ENCODE measurements at regions not wholly inside any gene's neighbourhood (a gene's known extent, or its start where the extent isn't known, plus 50 kb on each side); places are given as distances from the start of the nearest gene placed in this dataset.

GRCh38 chr17:15038656-15039055, 226.5 kb downstream of the PMP22 start:
- DNase-seq: no peak
- H3K4me3 Mint-ChIP-seq: no peak overlapping the region
- H3K9me3 Mint-ChIP-seq: no peaks in the 10 kb centered on the region
- H3K36me3 Mint-ChIP-seq: no peaks in the 10 kb centered on the region
- H3K27ac Mint-ChIP-seq: no peak overlapping the region
- no peaks in the 10 kb centered on the region for H3K4me1 Mint-ChIP-seq
- peaks cover 18% of the 10 kb centered on the region for H3K27me3 Mint-ChIP-seq

DNA sequence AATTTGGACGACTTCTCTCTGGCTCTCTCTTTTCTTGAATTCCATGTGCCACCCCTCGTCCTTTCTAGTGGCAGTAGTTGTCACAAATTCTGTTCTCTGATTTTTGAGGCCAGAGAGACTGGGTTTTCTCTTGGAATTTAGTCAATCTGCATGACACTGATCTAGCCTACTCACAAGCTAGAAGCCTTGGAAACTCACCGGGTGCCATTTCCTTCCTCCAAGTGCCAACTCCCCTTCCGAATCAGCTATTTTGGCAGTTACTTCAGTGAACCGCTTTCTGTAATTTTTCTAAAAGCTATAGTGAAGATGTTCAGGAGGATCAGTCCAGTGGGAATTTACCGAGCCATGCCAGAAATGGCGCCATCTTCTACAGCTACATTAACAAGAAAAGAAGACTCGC, 228.9 kb downstream of the PMP22 start:
- no peak for DNase-seq
- Mint-ChIP-seq H3K27me3 (peaks cover 15% of the 10 kb centered on the region), H3K9me3 (no peaks in the 10 kb centered on the region), H3K4me1 (no peaks in the 10 kb centered on the region), H3K36me3 (no peaks in the 10 kb centered on the region), H3K4me3 (no peak overlapping the region), H3K27ac (no peak overlapping the region)

GRCh38 chr17:15031975-15032374, 233.2 kb downstream of the PMP22 start:
- no peaks in the 10 kb centered on the region for H3K9me3 Mint-ChIP-seq
- peaks cover 12% of the 10 kb centered on the region for H3K27me3 Mint-ChIP-seq

DNA sequence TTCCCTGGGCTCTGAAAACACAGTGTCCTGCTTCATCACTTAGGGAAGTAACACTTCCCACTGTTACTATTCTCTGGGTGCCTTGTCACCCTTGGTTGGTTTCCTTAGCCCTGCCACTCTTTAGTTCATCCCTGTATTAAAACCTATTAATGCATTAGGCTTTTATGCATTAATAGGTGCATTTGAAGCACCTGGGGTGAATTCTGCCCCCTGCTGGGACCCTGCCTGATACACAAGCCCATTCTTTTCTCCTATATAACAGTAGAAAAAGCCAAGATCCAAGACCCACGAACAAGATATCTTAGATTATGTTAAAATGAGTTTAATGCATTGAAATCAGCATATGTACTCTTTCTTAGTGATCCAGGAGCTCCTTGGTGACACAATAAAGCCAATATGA, 235.7 kb downstream of the PMP22 start:
- Mint-ChIP-seq H3K4me3 (no peak overlapping the region), H3K4me1 (no peaks in the 10 kb centered on the region)

More at GRCh38 chr17:15031975-15032374, 233.2 kb downstream of the PMP22 start:
- Mint-ChIP-seq H3K36me3 (no peaks in the 10 kb centered on the region), H3K4me1 (no peaks in the 10 kb centered on the region), H3K4me3 (no peak overlapping the region), H3K27ac (no peak overlapping the region)
- no peak for DNase-seq

GRCh38 chr17:15027853-15028252, 237.3 kb downstream of the PMP22 start:
- H3K27me3 Mint-ChIP-seq: peaks cover 16% of the 10 kb centered on the region
- H3K27ac Mint-ChIP-seq: no peak overlapping the region
- DNase-seq: no peak
- no peak overlapping the region for H3K4me3 Mint-ChIP-seq
- no peaks in the 10 kb centered on the region for H3K4me1 Mint-ChIP-seq
- no peaks in the 10 kb centered on the region for H3K9me3 Mint-ChIP-seq
- no peaks in the 10 kb centered on the region for H3K36me3 Mint-ChIP-seq

More for the DNA sequence above, 235.7 kb downstream of the PMP22 start:
- Mint-ChIP-seq H3K36me3 (no peaks in the 10 kb centered on the region), H3K9me3 (no peaks in the 10 kb centered on the region), H3K27ac (no peak overlapping the region), H3K27me3 (peaks cover 16% of the 10 kb centered on the region)
- DNase-seq: no peak

- Mint-ChIP-seq H3K27me3 (peaks cover 11% of the 10 kb centered on the region), H3K27ac (no peak overlapping the region)
Measured at GRCh38 chr17:15026088-15026487, 239.0 kb downstream of the PMP22 start.

DNA sequence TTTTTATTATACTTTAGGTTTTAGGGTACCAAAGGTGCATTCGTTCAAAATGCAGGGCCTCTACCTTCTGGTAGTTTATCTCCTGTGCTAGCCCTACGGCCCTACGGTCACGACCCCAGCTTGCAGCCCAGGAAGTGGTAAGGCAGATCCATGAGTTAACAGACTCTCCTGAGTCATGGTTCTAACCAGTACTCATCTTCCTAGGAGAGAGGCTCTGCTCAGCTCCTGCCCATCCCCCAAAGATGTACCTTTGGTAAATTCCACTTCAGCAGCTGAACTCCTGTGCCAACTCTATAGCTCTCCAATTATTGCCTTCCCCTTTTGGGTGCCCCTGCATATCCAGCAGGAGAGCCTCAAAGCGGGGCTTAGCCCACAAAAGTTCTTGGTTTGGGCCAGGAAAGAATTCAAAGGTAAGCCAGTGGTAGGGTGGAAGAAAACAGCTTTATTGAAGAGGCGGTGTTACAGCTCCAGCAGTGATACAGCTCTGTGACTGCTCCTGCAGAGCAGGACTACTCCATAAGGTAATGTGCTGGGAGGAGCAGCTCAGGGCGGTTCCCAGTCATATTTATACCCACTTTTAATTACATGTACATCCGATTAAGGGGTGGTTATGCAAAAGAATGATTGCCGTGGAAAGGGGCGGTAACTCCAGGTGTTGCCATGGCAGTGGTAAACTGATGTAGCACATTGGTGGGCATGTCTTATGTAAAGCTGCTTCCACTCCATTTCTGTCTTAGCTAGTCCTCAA, 241.4 kb downstream of the PMP22 start:
- Mint-ChIP-seq H3K27ac (no peak overlapping the region), H3K36me3 (no peaks in the 10 kb centered on the region), H3K4me3 (no peak overlapping the region), H3K27me3 (peaks cover 9% of the 10 kb centered on the region), H3K9me3 (no peaks in the 10 kb centered on the region), H3K4me1 (no peaks in the 10 kb centered on the region)
- DNase-seq: no peak

More at GRCh38 chr17:15026088-15026487, 239.0 kb downstream of the PMP22 start:
- H3K4me3 Mint-ChIP-seq: no peak overlapping the region
- no peaks in the 10 kb centered on the region for H3K9me3 Mint-ChIP-seq
- no peaks in the 10 kb centered on the region for H3K4me1 Mint-ChIP-seq
- no peak for DNase-seq
- no peaks in the 10 kb centered on the region for H3K36me3 Mint-ChIP-seq

- Mint-ChIP-seq H3K27me3 (peaks cover 9% of the 10 kb centered on the region), H3K36me3 (no peaks in the 10 kb centered on the region), H3K4me3 (no peak overlapping the region), H3K27ac (no peak overlapping the region), H3K4me1 (no peaks in the 10 kb centered on the region), H3K9me3 (no peaks in the 10 kb centered on the region)
- no peak for DNase-seq
Measured at GRCh38 chr17:15019158-15019557, 246.0 kb downstream of the PMP22 start.

DNA sequence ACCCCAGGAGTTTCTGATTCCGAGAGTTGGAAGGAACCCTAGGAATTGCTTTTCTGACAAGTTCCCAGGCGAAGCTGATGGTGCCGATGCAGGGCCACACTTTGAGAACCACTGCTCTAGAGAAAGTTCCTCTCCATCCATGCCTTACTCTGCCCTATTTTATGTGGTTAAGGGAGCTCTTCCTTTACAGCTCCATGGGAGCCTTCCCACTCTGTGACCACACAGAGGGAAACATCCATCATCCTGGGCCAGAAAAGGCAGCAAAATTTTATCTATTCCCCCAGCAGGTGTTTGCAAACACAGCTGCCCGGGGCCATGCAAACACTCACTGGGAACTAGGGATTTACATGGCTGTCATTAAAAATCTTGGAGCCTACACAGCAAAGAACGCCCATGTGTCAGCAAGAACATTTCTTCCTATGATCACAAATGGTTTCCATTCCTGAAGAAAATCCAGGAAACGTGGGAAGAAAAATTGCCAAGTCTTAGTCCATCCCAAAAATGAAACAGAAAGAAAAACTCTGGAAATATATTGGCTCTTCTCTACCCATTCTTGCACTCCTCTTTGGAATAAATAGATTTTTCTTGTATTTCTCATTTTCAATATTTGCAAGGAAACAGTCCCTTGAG, 252.7 kb downstream of the PMP22 start:
- no peak for DNase-seq
- Mint-ChIP-seq H3K27ac (no peak overlapping the region), H3K36me3 (no peaks in the 10 kb centered on the region), H3K27me3 (peaks cover 18% of the 10 kb centered on the region), H3K4me3 (no peak overlapping the region), H3K4me1 (no peaks in the 10 kb centered on the region), H3K9me3 (no peaks in the 10 kb centered on the region)

GRCh38 chr17:15009087-15009486, 256.0 kb downstream of the PMP22 start:
- H3K27ac Mint-ChIP-seq: no peak overlapping the region
- no peaks in the 10 kb centered on the region for H3K4me1 Mint-ChIP-seq
- H3K9me3 Mint-ChIP-seq: no peaks in the 10 kb centered on the region
- no peak overlapping the region for H3K4me3 Mint-ChIP-seq
- H3K36me3 Mint-ChIP-seq: no peaks in the 10 kb centered on the region
- H3K27me3 Mint-ChIP-seq: peaks cover 22% of the 10 kb centered on the region
- DNase-seq: no peak

- Mint-ChIP-seq H3K36me3 (no peaks in the 10 kb centered on the region), H3K4me3 (no peak overlapping the region), H3K27ac (no peak overlapping the region), H3K27me3 (peaks cover 11% of the 10 kb centered on the region), H3K4me1 (no peaks in the 10 kb centered on the region), H3K9me3 (no peaks in the 10 kb centered on the region)
- DNase-seq: no peak
Measured at GRCh38 chr17:15007147-15007553, 258.0 kb downstream of the PMP22 start.

DNA sequence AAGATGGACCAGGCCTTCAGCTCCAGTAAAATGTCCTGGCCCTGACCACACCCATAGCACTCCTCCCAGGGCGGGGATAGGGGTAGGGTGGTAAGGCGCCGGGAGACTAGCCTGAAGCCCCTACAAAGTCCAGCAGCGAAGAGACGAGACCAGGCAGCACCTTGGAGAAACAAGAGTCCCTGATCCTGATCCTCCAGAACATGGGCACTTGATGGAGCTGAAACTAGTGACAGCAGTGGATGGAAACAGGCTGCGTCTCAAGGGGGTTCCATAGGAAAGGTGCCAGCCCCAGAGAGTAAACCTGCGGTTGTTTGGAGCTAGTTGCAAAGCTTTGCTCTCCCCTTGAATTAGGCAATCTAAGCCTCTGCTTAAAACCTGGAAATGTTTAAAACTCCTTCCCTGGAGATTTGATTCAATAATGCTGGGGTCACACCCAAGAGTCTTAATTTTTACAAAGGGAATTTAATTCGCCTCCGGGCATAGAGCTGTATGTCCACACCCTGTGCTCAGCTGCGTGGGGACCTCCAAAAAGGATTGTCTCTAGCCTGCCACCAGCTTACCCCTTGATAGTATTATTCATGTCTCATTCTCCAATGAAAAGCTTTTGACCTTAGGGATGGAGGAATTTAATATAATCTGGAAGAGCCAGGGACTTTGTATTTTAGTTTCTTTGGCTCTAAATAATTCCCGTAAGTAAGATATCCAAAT, 258.6 kb downstream of the PMP22 start:
- Mint-ChIP-seq H3K36me3 (no peaks in the 10 kb centered on the region), H3K9me3 (no peaks in the 10 kb centered on the region), H3K27me3 (peaks cover 11% of the 10 kb centered on the region), H3K4me3 (no peak overlapping the region), H3K27ac (no peak overlapping the region), H3K4me1 (no peaks in the 10 kb centered on the region)
- no peak for DNase-seq

DNA sequence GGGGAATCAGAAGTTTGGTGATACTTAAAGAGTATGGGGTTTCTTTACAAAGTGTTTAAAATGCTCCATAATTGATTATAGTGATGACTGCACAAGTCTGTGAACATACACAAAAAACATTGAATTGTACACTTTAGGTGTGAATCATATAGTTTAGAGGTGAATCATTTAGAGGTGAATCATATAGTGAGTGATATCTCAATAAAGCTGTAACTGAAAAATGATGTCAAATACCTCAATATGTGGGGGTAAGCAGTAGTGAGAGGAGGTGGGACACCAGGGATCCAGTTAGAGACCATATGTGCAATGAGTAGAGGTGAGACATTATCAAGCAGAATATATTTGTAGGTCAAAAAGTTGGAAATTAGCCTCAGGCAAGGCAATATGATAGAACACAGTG, 264.5 kb downstream of the PMP22 start:
- DNase-seq: no peak
- peaks cover 15% of the 10 kb centered on the region for H3K27me3 Mint-ChIP-seq
- no peak overlapping the region for H3K4me3 Mint-ChIP-seq
- no peaks in the 10 kb centered on the region for H3K36me3 Mint-ChIP-seq
- no peak overlapping the region for H3K27ac Mint-ChIP-seq
- no peaks in the 10 kb centered on the region for H3K9me3 Mint-ChIP-seq
- no peaks in the 10 kb centered on the region for H3K4me1 Mint-ChIP-seq

DNA sequence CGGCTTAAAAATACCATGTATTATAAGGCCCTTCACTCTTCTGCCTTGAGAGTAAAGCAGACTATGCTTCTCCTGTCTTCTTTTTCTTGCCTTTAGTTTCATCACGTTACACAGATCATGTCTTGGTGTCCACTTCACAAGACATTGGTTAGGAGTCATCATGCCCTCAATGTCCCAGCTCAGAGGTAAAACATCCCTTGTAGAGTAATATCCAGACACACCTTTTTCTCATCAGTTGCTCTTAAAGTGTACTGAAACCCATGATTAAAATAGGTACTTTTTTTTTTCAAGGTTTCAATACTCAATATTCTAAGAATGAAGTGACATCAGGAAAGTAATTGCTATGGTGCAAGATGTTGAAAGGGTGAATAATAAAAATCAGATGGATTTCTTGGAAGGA, 267.8 kb downstream of the PMP22 start:
- no peak overlapping the region for H3K27ac Mint-ChIP-seq

GRCh38 chr17:14986127-14986526, 279.0 kb downstream of the PMP22 start:
- Mint-ChIP-seq H3K4me1 (no peaks in the 10 kb centered on the region), H3K4me3 (no peak overlapping the region), H3K27ac (no peak overlapping the region), H3K36me3 (no peaks in the 10 kb centered on the region), H3K27me3 (peaks cover 12% of the 10 kb centered on the region), H3K9me3 (no peaks in the 10 kb centered on the region)
- no peak for DNase-seq

More for the DNA sequence above, 267.8 kb downstream of the PMP22 start:
- Mint-ChIP-seq H3K4me1 (no peaks in the 10 kb centered on the region), H3K9me3 (no peaks in the 10 kb centered on the region), H3K36me3 (no peaks in the 10 kb centered on the region), H3K27me3 (peaks cover 25% of the 10 kb centered on the region), H3K4me3 (no peak overlapping the region)
- DNase-seq: no peak

Measured in activated naive CD8-positive, alpha-beta T cell treated with anti-CD3 and anti-CD28 coated beads for 36 hours (primary cell).